Neural progenitor cell (in vitro differentiated cells): ENCODE measurements at regions not wholly inside any gene's neighbourhood (a gene's known extent, or its start where the extent isn't known, plus 50 kb on each side); places are given as distances from the start of the nearest gene placed in this dataset.

Source experiments
- EZH2 ChIP-seq: fragments of 200-600 bp; sonication (generic); IDR thresholded peaks from 2 replicates; pipeline ENCODE4 v1.6.1; 2017; ENCODE audit warnings: antibody characterized with exemption, mild to moderate bottlenecking, moderate library complexity
- EZH2phosphoT487 ChIP-seq: fragments of 200-600 bp; sonication (generic); IDR thresholded peaks from 2 replicates; pipeline ENCODE4 v1.6.1; 2017; ENCODE audit warnings: antibody characterized with exemption
- TF ChIP-seq, protein P1 (sequence below): fragments of 200-600 bp; sonication (generic); IDR thresholded peaks from 2 replicates; pipeline ENCODE4 v1.5.1; 2017; ENCODE audit warnings: antibody characterized with exemption, mild to moderate bottlenecking

DNA sequence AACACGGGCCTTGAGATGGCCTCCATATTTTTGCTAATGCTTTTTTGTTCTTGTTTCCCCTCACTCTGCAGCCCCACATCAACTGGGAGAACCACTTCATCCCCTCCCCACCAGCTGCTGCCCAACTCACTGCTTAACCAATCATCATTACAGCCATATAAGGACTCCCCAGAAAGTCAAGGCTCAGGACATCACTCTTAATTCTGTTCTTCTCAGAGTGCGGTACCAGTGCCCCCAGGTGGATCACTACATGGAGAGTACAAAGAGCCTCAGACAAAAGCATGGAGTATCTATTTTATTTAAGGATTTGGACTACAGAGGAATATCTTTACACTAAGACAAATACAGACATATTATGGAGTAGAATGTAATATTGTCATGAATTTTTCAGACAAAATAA lies 340.6 kb downstream of the PAX3 start:
- no peak for TF ChIP-seq EZH2
- TF ChIP-seq EZH2phosphoT487 = no peak
- TF ChIP-seq, protein P1, sequence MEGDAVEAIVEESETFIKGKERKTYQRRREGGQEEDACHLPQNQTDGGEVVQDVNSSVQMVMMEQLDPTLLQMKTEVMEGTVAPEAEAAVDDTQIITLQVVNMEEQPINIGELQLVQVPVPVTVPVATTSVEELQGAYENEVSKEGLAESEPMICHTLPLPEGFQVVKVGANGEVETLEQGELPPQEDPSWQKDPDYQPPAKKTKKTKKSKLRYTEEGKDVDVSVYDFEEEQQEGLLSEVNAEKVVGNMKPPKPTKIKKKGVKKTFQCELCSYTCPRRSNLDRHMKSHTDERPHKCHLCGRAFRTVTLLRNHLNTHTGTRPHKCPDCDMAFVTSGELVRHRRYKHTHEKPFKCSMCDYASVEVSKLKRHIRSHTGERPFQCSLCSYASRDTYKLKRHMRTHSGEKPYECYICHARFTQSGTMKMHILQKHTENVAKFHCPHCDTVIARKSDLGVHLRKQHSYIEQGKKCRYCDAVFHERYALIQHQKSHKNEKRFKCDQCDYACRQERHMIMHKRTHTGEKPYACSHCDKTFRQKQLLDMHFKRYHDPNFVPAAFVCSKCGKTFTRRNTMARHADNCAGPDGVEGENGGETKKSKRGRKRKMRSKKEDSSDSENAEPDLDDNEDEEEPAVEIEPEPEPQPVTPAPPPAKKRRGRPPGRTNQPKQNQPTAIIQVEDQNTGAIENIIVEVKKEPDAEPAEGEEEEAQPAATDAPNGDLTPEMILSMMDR = peak; percentile 26
